ENCODE measurements at regions not wholly inside any gene's neighbourhood (a gene's known extent, or its start where the extent isn't known, plus 50 kb on each side); places are given as distances from the start of the nearest gene placed in this dataset.

DNA sequence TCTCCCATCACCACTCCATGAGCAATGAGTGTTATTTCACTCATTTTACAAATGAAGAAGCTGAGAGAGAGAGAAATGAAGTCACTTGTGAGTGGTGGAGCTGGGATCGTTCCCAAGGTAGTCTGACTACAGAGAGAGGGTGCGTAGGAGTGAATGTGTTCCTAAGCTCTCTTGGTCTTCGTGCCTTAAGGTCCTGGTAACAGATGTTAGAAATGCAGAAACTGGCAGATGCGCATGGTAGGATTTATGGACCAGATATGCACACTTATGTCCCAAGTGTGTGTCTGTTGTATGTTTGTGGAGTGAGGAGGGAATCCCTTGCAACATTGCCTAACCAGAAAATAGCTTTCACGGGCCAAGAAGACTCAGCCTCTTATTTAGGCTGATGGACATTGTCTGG, 93.2 kb upstream of the ZNF469 start:
- no peak overlapping the region for H3K4me3 ChIP-seq (ENCODE audit: low read depth, low read length)
- no peak overlapping the region for H3K27ac ChIP-seq (ENCODE audit: extremely low read depth, low read depth, low read length)
- POLR2A ChIA-PET, result no interaction called here
- no peak for TF ChIP-seq RBAK (tag by site-specific recombination; IDR thresholded peaks at IDR 0.05)
- no peak for TF ChIP-seq ZNF335 (tag by site-specific recombination; conservative IDR thresholded peaks at IDR 0.05)
- TF ChIP-seq ZNF16 (tag by site-specific recombination; IDR thresholded peaks at IDR 0.05; ENCODE audit: low read depth), result no peak
- no peak for TF ChIP-seq ZNF292 (tag by site-specific recombination; IDR thresholded peaks at IDR 0.05; ENCODE audit: borderline replicate concordance, low read depth)
- TF ChIP-seq ZNF658 (tag by site-specific recombination; IDR thresholded peaks at IDR 0.05), result no peak
- TF ChIP-seq, protein P1, sequence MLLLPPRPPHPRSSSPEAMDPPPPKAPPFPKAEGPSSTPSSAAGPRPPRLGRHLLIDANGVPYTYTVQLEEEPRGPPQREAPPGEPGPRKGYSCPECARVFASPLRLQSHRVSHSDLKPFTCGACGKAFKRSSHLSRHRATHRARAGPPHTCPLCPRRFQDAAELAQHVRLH (tag by site-specific recombination; IDR thresholded peaks at IDR 0.05), result no peak
- TF ChIP-seq, protein P2, sequence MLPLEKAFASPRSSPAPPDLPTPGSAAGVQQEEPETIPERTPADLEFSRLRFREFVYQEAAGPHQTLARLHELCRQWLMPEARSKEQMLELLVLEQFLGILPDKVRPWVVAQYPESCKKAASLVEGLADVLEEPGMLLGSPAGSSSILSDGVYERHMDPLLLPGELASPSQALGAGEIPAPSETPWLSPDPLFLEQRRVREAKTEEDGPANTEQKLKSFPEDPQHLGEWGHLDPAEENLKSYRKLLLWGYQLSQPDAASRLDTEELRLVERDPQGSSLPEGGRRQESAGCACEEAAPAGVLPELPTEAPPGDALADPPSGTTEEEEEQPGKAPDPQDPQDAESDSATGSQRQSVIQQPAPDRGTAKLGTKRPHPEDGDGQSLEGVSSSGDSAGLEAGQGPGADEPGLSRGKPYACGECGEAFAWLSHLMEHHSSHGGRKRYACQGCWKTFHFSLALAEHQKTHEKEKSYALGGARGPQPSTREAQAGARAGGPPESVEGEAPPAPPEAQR (tag by site-specific recombination; IDR thresholded peaks at IDR 0.05), result no peak
- TF ChIP-seq ZNF37A (tag by site-specific recombination; IDR thresholded peaks at IDR 0.05), result no peak
- no peak for TF ChIP-seq ZNF529 (tag by site-specific recombination; IDR thresholded peaks at IDR 0.05; ENCODE audit: insufficient replicate concordance)
- no peak for TF ChIP-seq SCRT1 (tag by site-specific recombination; IDR thresholded peaks at IDR 0.05; ENCODE audit: borderline replicate concordance)
- TF ChIP-seq, protein P3, sequence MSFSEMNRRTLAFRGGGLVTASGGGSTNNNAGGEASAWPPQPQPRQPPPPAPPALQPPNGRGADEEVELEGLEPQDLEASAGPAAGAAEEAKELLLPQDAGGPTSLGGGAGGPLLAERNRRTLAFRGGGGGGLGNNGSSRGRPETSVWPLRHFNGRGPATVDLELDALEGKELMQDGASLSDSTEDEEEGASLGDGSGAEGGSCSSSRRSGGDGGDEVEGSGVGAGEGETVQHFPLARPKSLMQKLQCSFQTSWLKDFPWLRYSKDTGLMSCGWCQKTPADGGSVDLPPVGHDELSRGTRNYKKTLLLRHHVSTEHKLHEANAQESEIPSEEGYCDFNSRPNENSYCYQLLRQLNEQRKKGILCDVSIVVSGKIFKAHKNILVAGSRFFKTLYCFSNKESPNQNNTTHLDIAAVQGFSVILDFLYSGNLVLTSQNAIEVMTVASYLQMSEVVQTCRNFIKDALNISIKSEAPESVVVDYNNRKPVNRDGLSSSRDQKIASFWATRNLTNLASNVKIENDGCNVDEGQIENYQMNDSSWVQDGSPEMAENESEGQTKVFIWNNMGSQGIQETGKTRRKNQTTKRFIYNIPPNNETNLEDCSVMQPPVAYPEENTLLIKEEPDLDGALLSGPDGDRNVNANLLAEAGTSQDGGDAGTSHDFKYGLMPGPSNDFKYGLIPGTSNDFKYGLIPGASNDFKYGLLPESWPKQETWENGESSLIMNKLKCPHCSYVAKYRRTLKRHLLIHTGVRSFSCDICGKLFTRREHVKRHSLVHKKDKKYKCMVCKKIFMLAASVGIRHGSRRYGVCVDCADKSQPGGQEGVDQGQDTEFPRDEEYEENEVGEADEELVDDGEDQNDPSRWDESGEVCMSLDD (tag by site-specific recombination; IDR thresholded peaks at IDR 0.05), result no peak
- TF ChIP-seq, protein P4, sequence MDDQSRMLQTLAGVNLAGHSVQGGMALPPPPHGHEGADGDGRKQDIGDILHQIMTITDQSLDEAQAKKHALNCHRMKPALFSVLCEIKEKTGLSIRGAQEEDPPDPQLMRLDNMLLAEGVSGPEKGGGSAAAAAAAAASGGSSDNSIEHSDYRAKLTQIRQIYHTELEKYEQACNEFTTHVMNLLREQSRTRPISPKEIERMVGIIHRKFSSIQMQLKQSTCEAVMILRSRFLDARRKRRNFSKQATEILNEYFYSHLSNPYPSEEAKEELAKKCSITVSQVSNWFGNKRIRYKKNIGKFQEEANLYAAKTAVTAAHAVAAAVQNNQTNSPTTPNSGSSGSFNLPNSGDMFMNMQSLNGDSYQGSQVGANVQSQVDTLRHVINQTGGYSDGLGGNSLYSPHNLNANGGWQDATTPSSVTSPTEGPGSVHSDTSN (CRISPR knock-in tag; IDR thresholded peaks at IDR 0.05), result no peak
- TF ChIP-seq ZNF324 (tag by site-specific recombination; IDR thresholded peaks at IDR 0.05), result no peak
- H3K4me1 ChIP-seq (ENCODE audit: control insufficient read depth, insufficient read depth, low read length), result no peaks in the 10 kb centered on the region
- no peaks in the 10 kb centered on the region for H3K9me3 ChIP-seq (ENCODE audit: control insufficient read depth, insufficient read depth, low read depth, low read length)
- CTCF ChIA-PET, result interaction anchor here (0.5 to 1.0 kb wide), 3 partner anchors 96 to 1762 kb away, joined by 3 to 4 read pairs (median 3); no protein-coding TSS in a partner anchor
- H3K36me3 ChIP-seq (ENCODE audit: control insufficient read depth in 2 of 2, insufficient read depth in 1 of 2, low read length in 2 of 2), result no peaks in the 10 kb centered on the region

DNA sequence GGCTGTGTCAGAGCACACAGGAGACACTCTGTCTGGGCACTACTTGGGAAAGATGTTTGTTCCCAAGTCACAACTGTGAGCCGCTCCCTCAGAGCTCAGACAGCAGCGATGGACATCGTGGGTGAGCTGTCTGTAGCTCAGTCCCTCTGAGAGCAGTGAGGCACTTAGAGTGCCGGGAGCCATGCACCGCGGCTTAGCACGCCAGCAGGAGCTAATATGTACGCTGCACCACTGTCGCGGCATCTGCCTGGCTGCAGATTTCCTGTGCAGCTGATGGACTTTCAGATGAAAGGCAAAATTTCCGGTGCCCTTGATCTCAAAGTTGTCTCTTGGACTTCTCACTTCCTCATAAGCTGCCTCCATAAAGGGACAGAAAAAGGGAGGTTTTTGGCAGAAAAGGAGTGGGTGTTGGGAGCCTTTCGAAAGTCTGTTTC, 92.8 kb upstream of the ZNF469 start:
- no peak overlapping the region for H3K4me3 ChIP-seq (ENCODE audit: low read depth, low read length)
- CTCF ChIA-PET, result interaction anchor here (0.5 to 1.0 kb wide), 3 partner anchors 95 to 1762 kb away, joined by 3 to 4 read pairs (median 3); no protein-coding TSS in a partner anchor
- POLR2A ChIA-PET, result no interaction called here
- H3K36me3 ChIP-seq (ENCODE audit: control insufficient read depth in 2 of 2, insufficient read depth in 1 of 2, low read length in 2 of 2), result no peaks in the 10 kb centered on the region
- no peaks in the 10 kb centered on the region for H3K4me1 ChIP-seq (ENCODE audit: control insufficient read depth, insufficient read depth, low read length)
- H3K9me3 ChIP-seq (ENCODE audit: control insufficient read depth, insufficient read depth, low read depth, low read length), result no peaks in the 10 kb centered on the region
- H3K27ac ChIP-seq (ENCODE audit: extremely low read depth, low read depth, low read length), result no peak overlapping the region
- TF ChIP-seq, protein P5, sequence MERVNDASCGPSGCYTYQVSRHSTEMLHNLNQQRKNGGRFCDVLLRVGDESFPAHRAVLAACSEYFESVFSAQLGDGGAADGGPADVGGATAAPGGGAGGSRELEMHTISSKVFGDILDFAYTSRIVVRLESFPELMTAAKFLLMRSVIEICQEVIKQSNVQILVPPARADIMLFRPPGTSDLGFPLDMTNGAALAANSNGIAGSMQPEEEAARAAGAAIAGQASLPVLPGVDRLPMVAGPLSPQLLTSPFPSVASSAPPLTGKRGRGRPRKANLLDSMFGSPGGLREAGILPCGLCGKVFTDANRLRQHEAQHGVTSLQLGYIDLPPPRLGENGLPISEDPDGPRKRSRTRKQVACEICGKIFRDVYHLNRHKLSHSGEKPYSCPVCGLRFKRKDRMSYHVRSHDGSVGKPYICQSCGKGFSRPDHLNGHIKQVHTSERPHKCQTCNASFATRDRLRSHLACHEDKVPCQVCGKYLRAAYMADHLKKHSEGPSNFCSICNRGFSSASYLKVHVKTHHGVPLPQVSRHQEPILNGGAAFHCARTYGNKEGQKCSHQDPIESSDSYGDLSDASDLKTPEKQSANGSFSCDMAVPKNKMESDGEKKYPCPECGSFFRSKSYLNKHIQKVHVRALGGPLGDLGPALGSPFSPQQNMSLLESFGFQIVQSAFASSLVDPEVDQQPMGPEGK (tag by site-specific recombination; IDR thresholded peaks at IDR 0.05), result no peak
- no peak for TF ChIP-seq ZBTB7A (tag by site-specific recombination; IDR thresholded peaks at IDR 0.05; ENCODE audit: low read depth)
- TF ChIP-seq, protein P6, sequence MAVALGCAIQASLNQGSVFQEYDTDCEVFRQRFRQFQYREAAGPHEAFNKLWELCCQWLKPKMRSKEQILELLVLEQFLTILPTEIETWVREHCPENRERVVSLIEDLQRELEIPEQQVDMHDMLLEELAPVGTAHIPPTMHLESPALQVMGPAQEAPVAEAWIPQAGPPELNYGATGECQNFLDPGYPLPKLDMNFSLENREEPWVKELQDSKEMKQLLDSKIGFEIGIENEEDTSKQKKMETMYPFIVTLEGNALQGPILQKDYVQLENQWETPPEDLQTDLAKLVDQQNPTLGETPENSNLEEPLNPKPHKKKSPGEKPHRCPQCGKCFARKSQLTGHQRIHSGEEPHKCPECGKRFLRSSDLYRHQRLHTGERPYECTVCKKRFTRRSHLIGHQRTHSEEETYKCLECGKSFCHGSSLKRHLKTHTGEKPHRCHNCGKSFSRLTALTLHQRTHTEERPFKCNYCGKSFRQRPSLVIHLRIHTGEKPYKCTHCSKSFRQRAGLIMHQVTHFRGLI (tag by site-specific recombination; IDR thresholded peaks at IDR 0.05), result no peak
- TF ChIP-seq SCRT2 (tag by site-specific recombination; IDR thresholded peaks at IDR 0.05), result no peak
- no peak for TF ChIP-seq ZFP3 (tag by site-specific recombination; IDR thresholded peaks at IDR 0.05; ENCODE audit: low read depth)
- no peak for TF ChIP-seq KLF9 (tag by site-specific recombination; IDR thresholded peaks at IDR 0.05; ENCODE audit: low read depth)
- no peak for TF ChIP-seq ZNF416 (tag by site-specific recombination; IDR thresholded peaks at IDR 0.05)
- TF ChIP-seq ZNF155 (tag by site-specific recombination; IDR thresholded peaks at IDR 0.05), result no peak
- TF ChIP-seq HOXD13 (CRISPR knock-in tag; IDR thresholded peaks at IDR 0.05; ENCODE audit: borderline replicate concordance), result no peak
- TF ChIP-seq, protein P7, sequence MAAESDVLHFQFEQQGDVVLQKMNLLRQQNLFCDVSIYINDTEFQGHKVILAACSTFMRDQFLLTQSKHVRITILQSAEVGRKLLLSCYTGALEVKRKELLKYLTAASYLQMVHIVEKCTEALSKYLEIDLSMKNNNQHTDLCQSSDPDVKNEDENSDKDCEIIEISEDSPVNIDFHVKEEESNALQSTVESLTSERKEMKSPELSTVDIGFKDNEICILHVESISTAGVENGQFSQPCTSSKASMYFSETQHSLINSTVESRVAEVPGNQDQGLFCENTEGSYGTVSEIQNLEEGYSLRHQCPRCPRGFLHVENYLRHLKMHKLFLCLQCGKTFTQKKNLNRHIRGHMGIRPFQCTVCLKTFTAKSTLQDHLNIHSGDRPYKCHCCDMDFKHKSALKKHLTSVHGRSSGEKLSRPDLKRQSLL (tag by site-specific recombination; IDR thresholded peaks at IDR 0.05), result no peak
- TF ChIP-seq ZFHX2 (tag by site-specific recombination; conservative IDR thresholded peaks at IDR 0.05), result no peak
